ENCODE measurements at regions not wholly inside any gene's neighbourhood (a gene's known extent, or its start where the extent isn't known, plus 50 kb on each side); places are given as distances from the start of the nearest gene placed in this dataset.

- TF ChIP-seq POLR2AphosphoS5 (IDR thresholded peaks at IDR 0.05; ENCODE audit: low read depth, low read length) = no peak
- no peak for TF ChIP-seq POLR2A (IDR thresholded peaks at IDR 0.05; ENCODE audit: low read depth, low read length)
- no peak for TF ChIP-seq TAF1 (IDR thresholded peaks at IDR 0.05; ENCODE audit: low read depth, low read length)
Observed at GRCh38 chr11:87493516-87493915, 455.8 kb downstream of the TMEM135 start.
